ENCODE measurements at regions not wholly inside any gene's neighbourhood (a gene's known extent, or its start where the extent isn't known, plus 50 kb on each side); places are given as distances from the start of the nearest gene placed in this dataset.

GRCh38 chr6:47109281-47109680, 67.1 kb upstream of the ADGRF1 start:
- TF ChIP-seq CTCF (IDR thresholded peaks at IDR 0.05) (no peak), POLR2AphosphoS5 (IDR thresholded peaks at IDR 0.05; ENCODE audit: low read depth, low read length) (no peak)
